Ovary (tissue), 7 donors: ENCODE measurements at regions not wholly inside any gene's neighbourhood (a gene's known extent, or its start where the extent isn't known, plus 50 kb on each side); places are given as distances from the start of the nearest gene placed in this dataset.

Source experiments
- DNase-seq, 5 donors: peaks; one replicate each; pipeline ENCODE4 v3.0.0-alpha.2; 2019 to 2020
- H3K27ac ChIP-seq, 2 donors: fragments of 200-600 bp; one replicate each; pipeline versions ENCODE4 v1.5.1 to v1.8.0; 2019 to 2022
- H3K27me3 ChIP-seq: fragments of 200-600 bp; one replicate; pipeline ENCODE4 v1.8.0; 2022
- H3K36me3 ChIP-seq: fragments of 200-600 bp; sonication (generic); one replicate; pipeline ENCODE4 v1.5.1; 2019
- H3K4me1 ChIP-seq: one replicate; pipeline ENCODE4 v1.8.1; 2013; ENCODE audit warnings: mild to moderate bottlenecking, moderate library complexity; ENCODE audit not compliant: insufficient read depth
- H3K4me3 ChIP-seq: fragments of 200-600 bp; sonication (generic); one replicate; pipeline ENCODE4 v1.5.1; 2017
- H3K9me3 ChIP-seq, 2 donors: fragments of 200-600 bp in 1 of 2; sonication (generic) in 1 of 2; one replicate each; pipeline versions ENCODE4 v1.5.1 to v1.8.1; 2013 to 2019; ENCODE audit warnings: mild to moderate bottlenecking in 1 of 2, moderate library complexity in 1 of 2
- CTCF ChIP-seq, 3 donors: fragments of 450-650 bp in 2 of 3; fragments of 200-600 bp in 1 of 3; IDR thresholded peaks; one replicate each; pipeline versions ENCODE4 v1.5.1 to v1.8.0; 2016 to 2022; ENCODE audit warnings: antibody characterized with exemption in 3 of 3, mild to moderate bottlenecking in 1 of 3
- EP300 ChIP-seq: sonication (generic); formaldehyde crosslinking; IDR thresholded peaks from one replicate; pipeline ENCODE4 v1.6.1; 2017; ENCODE audit warnings: antibody characterized with exemption
- POLR2A ChIP-seq: fragments of 450-650 bp; IDR thresholded peaks from one replicate; pipeline ENCODE4 v1.6.1; 2017; ENCODE audit warnings: antibody characterized with exemption, mild to moderate bottlenecking, moderate library complexity
- WGBS, 3 donors: extraction: QIAGEN DNeasy Blood & Tissue Kit in 1 of 3; methylation state at CpG; one replicate each; pipeline versions ENCODE4 v1.1.5 to v1.1.7; 2013 to 2017; 5-methylcytosine and 5-hydroxymethylcytosine counted together
- intact Hi-C, 4 donors: fragments of 100-400 bp; cut with DNase I; formaldehyde crosslinking; loops; one replicate each; pipeline versions ENCODE4 v1.11.0 to v1.15.1; 2022 to 2023
- donor health status: DM: no; HTN: no; CAD: no; lungs with moderate emphysema.
- donor health status: DM: no; HTN: no; CAD: no.
- donor health status: Bipolar disorder and iron deficiency.
- donor health status: DM: no; HTN: no; CAD: no.
- donor health status: DM: yes; HTN: yes; CAD: no.

- no peaks in the 10 kb centered on the region for H3K4me1 ChIP-seq
- WGBS, 3 donors = 88 to 95% (median 89%) methylated on average over 1 of the region's 1 CpG
- H3K27me3 ChIP-seq = no peaks in the 10 kb centered on the region
- no peaks in the 10 kb centered on the region for H3K36me3 ChIP-seq
- TF ChIP-seq POLR2A = no peak
- no peak for TF ChIP-seq CTCF (IDR thresholded peaks at IDR 0.05)
- TF ChIP-seq EP300 = no peak
- DNase-seq = no peak
- H3K4me3 ChIP-seq = no peak overlapping the region
- no peak overlapping the region for H3K27ac ChIP-seq
- intact Hi-C loops = no loop called here
- H3K9me3 ChIP-seq = no peaks in the 10 kb centered on the region
Measured at GRCh38 chr3:144301863-144302262, 330.2 kb downstream of the DIPK2A start.

DNA sequence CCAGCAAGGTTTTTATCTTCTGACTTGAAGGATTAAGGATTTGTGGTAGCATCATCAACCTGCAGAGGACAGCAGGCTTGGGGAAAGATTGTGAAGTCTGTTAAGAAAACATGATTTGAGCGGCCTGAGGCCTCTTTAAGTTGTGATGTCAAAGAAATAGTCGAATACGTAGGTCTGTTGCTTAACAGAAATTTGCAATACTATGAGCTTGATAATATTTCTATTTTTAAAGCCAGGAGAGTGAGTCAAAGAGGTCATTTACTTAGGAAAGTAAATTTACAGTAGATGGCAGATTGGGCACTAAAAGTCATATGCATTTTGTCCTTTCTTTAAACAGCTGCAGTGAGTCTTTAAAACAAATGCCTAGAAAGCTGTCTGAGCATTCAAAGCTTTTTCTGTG, 336.3 kb downstream of the DIPK2A start:
- Histone ChIP-seq H3K27ac (no peak overlapping the region), H3K27me3 (no peaks in the 10 kb centered on the region), H3K36me3 (no peaks in the 10 kb centered on the region), H3K4me1 (no peaks in the 10 kb centered on the region), H3K9me3 (no peaks in the 10 kb centered on the region), H3K4me3 (no peak overlapping the region)
- TF ChIP-seq EP300 (no peak), POLR2A (no peak), CTCF (IDR thresholded peaks at IDR 0.05) (no peak)
- DNase-seq = no peak
- intact Hi-C loops = no loop called here
- 73 to 81% (median 76%) methylated on average over 3 of the region's 3 CpGs for WGBS, 3 donors

GRCh38 chr3:144308396-144308795, 336.8 kb downstream of the DIPK2A start:
- Histone ChIP-seq H3K27me3 (no peaks in the 10 kb centered on the region), H3K9me3 (no peaks in the 10 kb centered on the region), H3K36me3 (no peaks in the 10 kb centered on the region), H3K4me1 (no peaks in the 10 kb centered on the region), H3K4me3 (no peak overlapping the region), H3K27ac (no peak overlapping the region)
- no peak for TF ChIP-seq EP300
- TF ChIP-seq POLR2A = no peak
- TF ChIP-seq CTCF (IDR thresholded peaks at IDR 0.05) = no peak
- DNase-seq = no peak
- intact Hi-C loops = no loop called here
- WGBS, 3 donors = 41 to 66% (median 44%) methylated on average over 3 of the region's 3 CpGs

- DNase-seq = no peak
- no peaks in the 10 kb centered on the region for H3K4me1 ChIP-seq
- intact Hi-C loops = no loop called here
- TF ChIP-seq EP300 = no peak
- no peak for TF ChIP-seq POLR2A
- no peak for TF ChIP-seq CTCF (IDR thresholded peaks at IDR 0.05)
- H3K4me3 ChIP-seq = no peak overlapping the region
- 32 to 45% (median 39%) methylated on average over 3 of the region's 3 CpGs for WGBS, 3 donors
- no peaks in the 10 kb centered on the region for H3K36me3 ChIP-seq
- no peak overlapping the region for H3K27ac ChIP-seq
- H3K9me3 ChIP-seq = no peaks in the 10 kb centered on the region
- H3K27me3 ChIP-seq = no peaks in the 10 kb centered on the region
Measured at GRCh38 chr3:144312702-144313101, 341.1 kb downstream of the DIPK2A start.

- TF ChIP-seq EP300 (no peak), POLR2A (no peak), CTCF (IDR thresholded peaks at IDR 0.05) (no peak)
- 90 to 93% (median 92%) methylated on average over 3 of the region's 3 CpGs for WGBS, 3 donors
- H3K27ac ChIP-seq = no peak overlapping the region
Measured at GRCh38 chr3:144314946-144315345, 343.3 kb downstream of the DIPK2A start.

More at GRCh38 chr3:144314946-144315345, 343.3 kb downstream of the DIPK2A start:
- Histone ChIP-seq H3K9me3 (no peaks in the 10 kb centered on the region), H3K36me3 (no peaks in the 10 kb centered on the region), H3K4me3 (no peak overlapping the region), H3K4me1 (no peaks in the 10 kb centered on the region), H3K27me3 (no peaks in the 10 kb centered on the region)
- DNase-seq = no peak
- intact Hi-C loops = no loop called here
